Endothelial cell (in vitro differentiated cells): ENCODE measurements at regions not wholly inside any gene's neighbourhood (a gene's known extent, or its start where the extent isn't known, plus 50 kb on each side); places are given as distances from the start of the nearest gene placed in this dataset.

Source experiments
- DNase-seq: peaks from one replicate; pipeline ENCODE4 v3.0.0; 2021; ENCODE audit warnings: low spot score
- H3K27ac Mint-ChIP-seq: one replicate; pipeline ENCODE4 v1.8.0; 2021; ENCODE audit warnings: mixed read lengths, inconsistent platforms; ENCODE audit not compliant: unreplicated experiment
- H3K27me3 Mint-ChIP-seq: one replicate; pipeline ENCODE4 v1.8.0; 2021; ENCODE audit warnings: mild to moderate bottlenecking, moderate library complexity, mixed read lengths, inconsistent platforms; ENCODE audit not compliant: unreplicated experiment
- H3K36me3 Mint-ChIP-seq: one replicate; pipeline ENCODE4 v1.8.0; 2021; ENCODE audit warnings: mild to moderate bottlenecking, low read depth, mixed read lengths, inconsistent platforms; ENCODE audit not compliant: unreplicated experiment
- H3K4me1 Mint-ChIP-seq: one replicate; pipeline ENCODE4 v1.8.0; 2021; ENCODE audit warnings: mild to moderate bottlenecking, mixed read lengths, inconsistent platforms; ENCODE audit not compliant: unreplicated experiment
- H3K4me3 Mint-ChIP-seq: one replicate; pipeline ENCODE4 v1.8.0; 2021; ENCODE audit warnings: mild to moderate bottlenecking, mixed read lengths, inconsistent platforms; ENCODE audit not compliant: unreplicated experiment
- H3K9me3 Mint-ChIP-seq: one replicate; pipeline ENCODE4 v1.8.0; 2021; ENCODE audit warnings: mixed read lengths, inconsistent platforms; ENCODE audit not compliant: unreplicated experiment
- CTCF ChIP-seq: fragments of 200-600 bp; sonication (generic); IDR thresholded peaks from one replicate; pipeline ENCODE4 v1.5.0; 2021; ENCODE audit warnings: antibody characterized with exemption; ENCODE audit not compliant: unreplicated experiment

- Mint-ChIP-seq H3K27me3 (no peaks in the 10 kb centered on the region), H3K4me3 (no peak overlapping the region), H3K27ac (no peak overlapping the region), H3K9me3 (no peaks in the 10 kb centered on the region), H3K4me1 (no peaks in the 10 kb centered on the region), H3K36me3 (no peaks in the 10 kb centered on the region)
- no peak for TF ChIP-seq CTCF
- DNase-seq, result no peak
Measured at GRCh38 chrX:78603908-78604307, 55.2 kb downstream of the RTL3 start.

- DNase-seq, result peak; percentile 4
- Mint-ChIP-seq H3K36me3 (no peaks in the 10 kb centered on the region), H3K27ac (no peak overlapping the region), H3K4me1 (no peaks in the 10 kb centered on the region), H3K4me3 (no peak overlapping the region), H3K27me3 (no peaks in the 10 kb centered on the region), H3K9me3 (no peaks in the 10 kb centered on the region)
- TF ChIP-seq CTCF, result no peak
Measured at GRCh38 chrX:78595901-78596502, 63.1 kb downstream of the RTL3 start.

- no peak for TF ChIP-seq CTCF
- Mint-ChIP-seq H3K9me3 (no peaks in the 10 kb centered on the region), H3K36me3 (no peaks in the 10 kb centered on the region), H3K27ac (no peak overlapping the region), H3K27me3 (no peaks in the 10 kb centered on the region), H3K4me1 (no peaks in the 10 kb centered on the region), H3K4me3 (no peak overlapping the region)
- no peak for DNase-seq
Measured at GRCh38 chrX:78593701-78594100, 65.4 kb downstream of the RTL3 start.

GRCh38 chrX:78592030-78592429, 67.1 kb downstream of the RTL3 start:
- no peak for TF ChIP-seq CTCF
- Mint-ChIP-seq H3K9me3 (no peaks in the 10 kb centered on the region), H3K27me3 (no peaks in the 10 kb centered on the region), H3K4me3 (no peak overlapping the region), H3K4me1 (no peaks in the 10 kb centered on the region), H3K27ac (no peak overlapping the region), H3K36me3 (no peaks in the 10 kb centered on the region)
- no peak for DNase-seq

GRCh38 chrX:78574306-78574705, 84.8 kb downstream of the RTL3 start:
- no peak for TF ChIP-seq CTCF
- no peaks in the 10 kb centered on the region for H3K36me3 Mint-ChIP-seq
- no peaks in the 10 kb centered on the region for H3K4me1 Mint-ChIP-seq
- no peak overlapping the region for H3K4me3 Mint-ChIP-seq
- no peak for DNase-seq
- H3K27ac Mint-ChIP-seq, result no peak overlapping the region
- H3K27me3 Mint-ChIP-seq, result no peaks in the 10 kb centered on the region
- no peaks in the 10 kb centered on the region for H3K9me3 Mint-ChIP-seq
